ENCODE measurements at regions not wholly inside any gene's neighbourhood (a gene's known extent, or its start where the extent isn't known, plus 50 kb on each side); places are given as distances from the start of the nearest gene placed in this dataset.

DNA sequence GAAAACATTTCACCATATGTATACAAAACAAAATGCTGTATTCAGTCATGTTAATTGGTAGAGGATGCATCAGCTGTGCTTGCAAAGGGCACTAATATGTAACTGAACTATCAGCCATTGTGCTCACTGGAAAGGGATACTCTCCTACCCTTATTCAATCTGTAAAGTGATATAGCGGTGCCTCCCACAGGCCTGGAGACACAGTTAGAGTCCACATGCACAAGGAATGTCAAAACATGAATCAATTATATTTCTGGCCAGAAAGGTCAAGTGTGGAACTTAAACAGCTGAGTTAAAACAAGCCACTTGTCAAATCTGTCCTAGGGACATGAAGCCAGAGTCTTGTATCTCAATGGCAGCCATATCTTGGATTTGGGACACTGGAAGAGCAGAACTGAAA is 71.2 kb upstream of the IZUMO3 start:
- DNase-seq, result no peak

GRCh38 chr9:24614070-24614469 is 68.4 kb upstream of the IZUMO3 start:
- DNase-seq, result no peak

GRCh38 chr9:24608599-24608998 is 62.9 kb upstream of the IZUMO3 start:
- DNase-seq, result no peak

- no peak for DNase-seq
Measured at GRCh38 chr9:24602693-24603352, 57.1 kb upstream of the IZUMO3 start.

All from RPMI8226 (cell line).